Endothelial cell of umbilical vein (primary cell): ENCODE measurements at regions not wholly inside any gene's neighbourhood (a gene's known extent, or its start where the extent isn't known, plus 50 kb on each side); places are given as distances from the start of the nearest gene placed in this dataset.

Experiments used
- BruUV-seq: library from RNA; stranded (reverse); fragments of 400-500 nt; replicated peaks from 2 replicates; lab custom pipeline; 2021; lab: Mats Ljungman, UMichigan
- CTCF ChIA-PET: fragments of 300-600, 350-600 bp; sonication (Branson Sonifier 250); formaldehyde crosslinking; loops from one replicate; lab custom pipeline; 2021; ENCODE audit warnings: antibody characterized with exemption, inconsistent platforms; lab: Charles Lee
- POLR2A ChIA-PET: fragments of 300-600, 350-600 bp; sonication (Branson Sonifier 250); formaldehyde crosslinking; loops from one replicate; lab custom pipeline; 2021; ENCODE audit warnings: antibody characterized with exemption, inconsistent platforms; lab: Charles Lee
- DNase-seq: peaks from one replicate; pipeline ENCODE4 v3.0.0-alpha.2; 2011; ENCODE audit warnings: low read depth, low spot score
- FAIRE-seq: peaks from 2 replicates; lab custom pipeline; 2011; peaks lifted over from hg19 to GRCh38; lab: Jason Lieb, UNC
- H2AFZ ChIP-seq: 2 replicates; pipeline ENCODE4 v1.6.0; 2012; ENCODE audit warnings: low read depth, low read length, control low read depth, inconsistent platforms
- H3K27ac ChIP-seq: 2 replicates; pipeline ENCODE4 v1.5.1; 2011; ENCODE audit warnings: low read depth, mild to moderate bottlenecking, control low read depth, low read length, moderate library complexity; ENCODE audit not compliant: insufficient read depth
- H3K27me3 ChIP-seq, 2 experiments: 2 replicates each; pipeline versions ENCODE4 v1.6.0 to v1.6.1; 2011; ENCODE audit warnings: low read length in 2 of 2, mixed read lengths in 1 of 2; ENCODE audit not compliant: control insufficient read depth in 2 of 2, insufficient read depth in 2 of 2
- H3K36me3 ChIP-seq, 2 experiments: 2 replicates in 1 of 2; 3 replicates in 1 of 2; pipeline ENCODE4 v1.5.1; 2011; ENCODE audit warnings: low read length in 2 of 2, mild to moderate bottlenecking in 1 of 2, moderate library complexity in 1 of 2; ENCODE audit not compliant: control insufficient read depth in 2 of 2, insufficient read depth in 2 of 2; ENCODE audit errors: extremely low read depth in 1 of 2
- H3K4me1 ChIP-seq: 3 replicates; pipeline ENCODE4 v1.5.1; 2011; ENCODE audit warnings: mild to moderate bottlenecking, low read length; ENCODE audit not compliant: control insufficient read depth, insufficient read depth; ENCODE audit errors: extremely low read depth
- H3K4me2 ChIP-seq: 2 replicates; pipeline ENCODE4 v1.6.1; 2011; ENCODE audit warnings: low read length, control low read depth, mixed read lengths; ENCODE audit not compliant: insufficient read depth
- H3K4me3 ChIP-seq, 3 experiments: fragments of 200-600 bp in 1 of 3; sonication (generic), shearing (Covaris generic) in 1 of 3; replicated peaks in 1 of 3; 2 replicates each; pipeline ENCODE4 v1.5.1; 2011 to 2016; ENCODE audit warnings: control low read depth in 3 of 3, low read length in 3 of 3, mild to moderate bottlenecking in 2 of 3, inconsistent platforms in 1 of 3, low read depth in 1 of 3, moderate library complexity in 1 of 3; ENCODE audit not compliant: insufficient read depth in 1 of 3
- H3K79me2 ChIP-seq: 2 replicates; pipeline ENCODE4 v1.6.0; 2012; ENCODE audit warnings: low read length, inconsistent platforms; ENCODE audit not compliant: control insufficient read depth, insufficient read depth
- H3K9ac ChIP-seq: replicated peaks from 2 replicates; pipeline ENCODE3; 2011; ENCODE audit warnings: low read length, control low read depth; ENCODE audit not compliant: insufficient read depth; ENCODE audit errors: extremely low read depth
- H3K9me1 ChIP-seq: replicated peaks from 3 replicates; pipeline ENCODE4 v1.6.0; 2011; ENCODE audit warnings: mild to moderate bottlenecking, low read length; ENCODE audit not compliant: control insufficient read depth, insufficient read depth; ENCODE audit errors: extremely low read depth
- H3K9me3 ChIP-seq: replicated peaks from 2 replicates; pipeline ENCODE4 v1.5.1; 2012; ENCODE audit warnings: low read length, inconsistent platforms; ENCODE audit not compliant: control insufficient read depth, insufficient read depth
- H4K20me1 ChIP-seq: replicated peaks from 2 replicates; pipeline ENCODE3; 2011; ENCODE audit warnings: mild to moderate bottlenecking, low read length; ENCODE audit not compliant: control insufficient read depth, insufficient read depth; ENCODE audit errors: extremely low read depth
- CTCF ChIP-seq, 2 donors: IDR thresholded peaks; 1 replicate in 1 of 2; 2 replicates in 1 of 2; pipeline ENCODE4 v1.5.1; 2011; ENCODE audit warnings: low read length in 2 of 2, mild to moderate bottlenecking in 2 of 2, moderate library complexity in 2 of 2, control low read depth in 1 of 2, inconsistent platforms in 1 of 2, low read depth in 1 of 2; ENCODE audit not compliant: insufficient read depth in 1 of 2; ENCODE audit errors: extremely low read depth in 1 of 2
- EZH2 ChIP-seq: IDR thresholded peaks from 2 replicates; pipeline ENCODE4 v1.6.1; 2012; ENCODE audit warnings: borderline replicate concordance, low read depth, mild to moderate bottlenecking, moderate library complexity, low read length, inconsistent platforms; ENCODE audit not compliant: severe bottlenecking
- FOS ChIP-seq: IDR thresholded peaks from 2 replicates; pipeline ENCODE4 v1.6.1; 2011; ENCODE audit warnings: mild to moderate bottlenecking, low read length, moderate library complexity, borderline replicate concordance; ENCODE audit not compliant: insufficient read depth
- GATA2 ChIP-seq: IDR thresholded peaks from 2 replicates; pipeline ENCODE4 v1.7.0; 2011; ENCODE audit warnings: low read depth, mild to moderate bottlenecking, moderate library complexity, mixed read lengths, low read length; ENCODE audit not compliant: insufficient read length, insufficient read depth
- JUN ChIP-seq: IDR thresholded peaks from 2 replicates; pipeline ENCODE4 v1.6.1; 2011; ENCODE audit warnings: borderline replicate concordance, low read depth; ENCODE audit not compliant: insufficient read length, insufficient read depth
- MAX ChIP-seq: IDR thresholded peaks from 2 replicates; pipeline ENCODE4 v1.6.1; 2011; ENCODE audit not compliant: insufficient read depth, insufficient read length
- MYC ChIP-seq: IDR thresholded peaks from one replicate; pipeline ENCODE4 v1.6.1; 2011; ENCODE audit warnings: mild to moderate bottlenecking, low read depth, low read length
- POLR2A ChIP-seq: IDR thresholded peaks from 2 replicates; pipeline ENCODE4 v1.6.1; 2012; ENCODE audit warnings: low read depth, mild to moderate bottlenecking, control low read depth, low read length
- POLR2AphosphoS5 ChIP-seq: IDR thresholded peaks from 2 replicates; pipeline ENCODE4 v1.6.1; 2012; ENCODE audit warnings: low read depth, mild to moderate bottlenecking, control low read depth, low read length, moderate library complexity; ENCODE audit not compliant: insufficient read depth
- dilution Hi-C: fragments of 300-500 bp; cut with MboI; formaldehyde crosslinking; loops from one replicate; pipeline ENCODE4 v1.15.0; 2019; ENCODE audit warnings: low sequenced_read_pairs; ENCODE audit not compliant: extremely low pct_ligation_motif_present
- intact Hi-C: fragments of 100-400 bp; cut with micrococcal nuclease; formaldehyde crosslinking; loops from one replicate; pipeline ENCODE4 v1.10.0; 2022

GRCh38 chr18:10161315-10161714 lies 247.5 kb downstream of the VAPA start:
- H3K4me2 ChIP-seq: no peak overlapping the region
- no TSS peak for BruUV-seq
- intact Hi-C loops: no loop called here
- POLR2A ChIA-PET: no interaction called here
- CTCF ChIA-PET: interaction anchor here (1.3 kb wide), 1 partner anchor 9 kb away, joined by 4 read pairs; no protein-coding TSS in a partner anchor
- H3K4me3 ChIP-seq: no peak overlapping the region
- H3K9me1 ChIP-seq: no peaks in the 10 kb centered on the region
- H4K20me1 ChIP-seq: no peaks in the 10 kb centered on the region
- H2AFZ ChIP-seq: no peak overlapping the region
- dilution Hi-C loops: no loop called here
- no peaks in the 10 kb centered on the region for H3K9me3 ChIP-seq
- no peak overlapping the region for H3K27ac ChIP-seq
- H3K36me3 ChIP-seq: no peaks in the 10 kb centered on the region
- FAIRE-seq (no peak), DNase-seq (no peak)
- H3K9ac ChIP-seq: no peak overlapping the region
- H3K79me2 ChIP-seq: no peaks in the 10 kb centered on the region
- TF ChIP-seq POLR2AphosphoS5: no peak
- no peaks in the 10 kb centered on the region for H3K27me3 ChIP-seq
- no peaks in the 10 kb centered on the region for H3K4me1 ChIP-seq

GRCh38 chr18:10162340-10162739 lies 248.5 kb downstream of the VAPA start:
- H3K27me3 ChIP-seq: no peaks in the 10 kb centered on the region
- TF ChIP-seq MAX (no peak), POLR2AphosphoS5 (no peak), MYC (no peak), EZH2 (no peak), JUN (no peak), POLR2A (no peak), GATA2 (no peak), FOS (no peak), CTCF (IDR thresholded peaks at IDR 0.05; ENCODE audit: extremely low read depth in 1 of 2, insufficient read depth in 1 of 2, low read depth in 1 of 2, low read length in 2 of 2) (no peak)
- no TSS peak for BruUV-seq
- dilution Hi-C loops (no loop called here), intact Hi-C loops (no loop called here)
- no peaks in the 10 kb centered on the region for H4K20me1 ChIP-seq
- H3K27ac ChIP-seq: no peak overlapping the region
- ChIA-PET CTCF (no interaction called here), POLR2A (no interaction called here)
- no peak overlapping the region for H2AFZ ChIP-seq
- H3K9me1 ChIP-seq: no peaks in the 10 kb centered on the region
- no peaks in the 10 kb centered on the region for H3K36me3 ChIP-seq
- H3K4me3 ChIP-seq: no peak overlapping the region
- no peak for FAIRE-seq
- H3K79me2 ChIP-seq: no peaks in the 10 kb centered on the region
- no peaks in the 10 kb centered on the region for H3K4me1 ChIP-seq
- no peak overlapping the region for H3K4me2 ChIP-seq
- no peak overlapping the region for H3K9ac ChIP-seq
- no peaks in the 10 kb centered on the region for H3K9me3 ChIP-seq
- DNase-seq: no peak
